KMS-11 (cell line): ENCODE measurements at regions not wholly inside any gene's neighbourhood (a gene's known extent, or its start where the extent isn't known, plus 50 kb on each side); places are given as distances from the start of the nearest gene placed in this dataset.
"Not testable (repeated sequence)": the region's sequence is repeated elsewhere in the genome, so short reads cannot be mapped to it uniquely, and the experiment has no call there.

Experiments
- H2AFZ ChIP-seq: fragments of 200-600 bp; sonication (generic); 2 replicates; pipeline ENCODE4 v1.6.1; 2016; ENCODE audit warnings: antibody characterized with exemption, mixed run types, low read depth
- H3K27ac ChIP-seq: fragments of 200-600 bp; sonication (generic); 2 replicates; pipeline ENCODE4 v1.6.1; 2016; ENCODE audit warnings: mild to moderate bottlenecking, mixed run types
- H3K27me3 ChIP-seq: fragments of 200-600 bp; sonication (generic); 2 replicates; pipeline ENCODE4 v1.6.1; 2017; ENCODE audit warnings: mild to moderate bottlenecking, low read depth, mixed run types, moderate library complexity; ENCODE audit not compliant: insufficient read depth
- H3K36me3 ChIP-seq: fragments of 200-600 bp; sonication (generic); 2 replicates; pipeline ENCODE4 v1.6.1; 2017; ENCODE audit warnings: mild to moderate bottlenecking, mixed run types; ENCODE audit not compliant: insufficient read depth
- H3K4me1 ChIP-seq: fragments of 200-600 bp; sonication (generic); 2 replicates; pipeline ENCODE4 v1.6.1; 2016; ENCODE audit warnings: mild to moderate bottlenecking, low read depth, mixed run types; ENCODE audit not compliant: poor library complexity, severe bottlenecking
- H3K4me2 ChIP-seq: fragments of 200-600 bp; sonication (generic); 2 replicates; pipeline ENCODE4 v1.7.0; 2016; ENCODE audit warnings: mild to moderate bottlenecking, mixed run types
- H3K4me3 ChIP-seq: fragments of 200-600 bp; sonication (generic); IDR thresholded peaks from 2 replicates; pipeline ENCODE4 v1.6.1; 2017; ENCODE audit warnings: low read depth, low read length, mixed read lengths; ENCODE audit not compliant: insufficient read depth
- H3K79me2 ChIP-seq: fragments of 200-600 bp; sonication (generic); 2 replicates; pipeline ENCODE4 v1.6.1; 2016; ENCODE audit warnings: low read depth, mixed run types; ENCODE audit not compliant: insufficient read depth
- H3K9ac ChIP-seq: fragments of 200-600 bp; sonication (generic); 2 replicates; pipeline ENCODE4 v1.6.1; 2016; ENCODE audit warnings: mild to moderate bottlenecking, mixed run types
- H4K20me1 ChIP-seq: fragments of 200-600 bp; sonication (generic); 2 replicates; pipeline ENCODE4 v1.6.1; 2016; ENCODE audit warnings: mild to moderate bottlenecking, mixed run types; ENCODE audit not compliant: insufficient read depth
- CTCF ChIP-seq: fragments of 200-600 bp; sonication (generic); conservative IDR thresholded peaks from 2 replicates; pipeline ENCODE4 v1.6.1; 2017; ENCODE audit warnings: low read depth, mild to moderate bottlenecking, antibody characterized with exemption, low read length, moderate library complexity, mixed read lengths

- Histone ChIP-seq H3K4me1 (no peaks in the 10 kb centered on the region), H3K27me3 (no peaks in the 10 kb centered on the region), H3K36me3 (no peaks in the 10 kb centered on the region), H4K20me1 (no peaks in the 10 kb centered on the region), H3K9ac (no peak overlapping the region), H3K79me2 (no peaks in the 10 kb centered on the region), H3K4me2 (no peak overlapping the region), H3K27ac (no peak overlapping the region), H2AFZ (no peak overlapping the region), H3K4me3 (no peak overlapping the region)
- no peak for TF ChIP-seq CTCF
Measured at GRCh38 chr13:111436446-111436845, 116.0 kb downstream of the TEX29 start.

GRCh38 chr13:111437417-111437816 lies 117.0 kb downstream of the TEX29 start:
- no peak overlapping the region for H3K4me3 ChIP-seq
- H3K9ac ChIP-seq: no peak overlapping the region
- no peak overlapping the region for H3K4me2 ChIP-seq
- no peaks in the 10 kb centered on the region for H3K4me1 ChIP-seq
- no peak overlapping the region for H3K27ac ChIP-seq
- no peak overlapping the region for H2AFZ ChIP-seq
- TF ChIP-seq CTCF: no peak
- no peaks in the 10 kb centered on the region for H3K27me3 ChIP-seq
- no peaks in the 10 kb centered on the region for H4K20me1 ChIP-seq
- no peaks in the 10 kb centered on the region for H3K79me2 ChIP-seq
- no peaks in the 10 kb centered on the region for H3K36me3 ChIP-seq

GRCh38 chr13:111437856-111438547 lies 117.6 kb downstream of the TEX29 start:
- no peaks in the 10 kb centered on the region for H3K27me3 ChIP-seq
- H2AFZ ChIP-seq: no peak overlapping the region
- H3K79me2 ChIP-seq: no peaks in the 10 kb centered on the region
- H3K4me2 ChIP-seq: no peak overlapping the region
- no peak overlapping the region for H3K9ac ChIP-seq
- no peaks in the 10 kb centered on the region for H3K36me3 ChIP-seq
- no peak for TF ChIP-seq CTCF
- no peaks in the 10 kb centered on the region for H3K4me1 ChIP-seq
- no peak overlapping the region for H3K27ac ChIP-seq
- H4K20me1 ChIP-seq: no peaks in the 10 kb centered on the region
- no peak overlapping the region for H3K4me3 ChIP-seq

- H3K4me2 ChIP-seq, H3K4me1 ChIP-seq, H3K27ac ChIP-seq, H3K79me2 ChIP-seq, H3K9ac ChIP-seq, H3K4me3 ChIP-seq, H3K27me3 ChIP-seq, H3K36me3 ChIP-seq, H4K20me1 ChIP-seq, H2AFZ ChIP-seq: not testable (repeated sequence)
Measured at GRCh38 chr13:111440492-111440891, 120.0 kb downstream of the TEX29 start.

GRCh38 chr13:111443981-111444380 lies 123.5 kb downstream of the TEX29 start:
- Histone ChIP-seq H3K27me3 (no peaks in the 10 kb centered on the region), H3K36me3 (no peaks in the 10 kb centered on the region), H3K4me1 (no peaks in the 10 kb centered on the region), H3K4me3 (no peak overlapping the region), H4K20me1 (no peaks in the 10 kb centered on the region), H2AFZ (no peak overlapping the region), H3K79me2 (no peaks in the 10 kb centered on the region), H3K9ac (no peak overlapping the region), H3K4me2 (no peak overlapping the region), H3K27ac (no peak overlapping the region)
- no peak for TF ChIP-seq CTCF
